Stomach (tissue), 8 donors: ENCODE measurements at regions not wholly inside any gene's neighbourhood (a gene's known extent, or its start where the extent isn't known, plus 50 kb on each side); places are given as distances from the start of the nearest gene placed in this dataset.
"Not testable (repeated sequence)": the region's sequence is repeated elsewhere in the genome, so short reads cannot be mapped to it uniquely, and the experiment has no call there.

Source experiments
- DNase-seq, 2 donors: peaks; one replicate each; pipeline versions ENCODE4 v3.0.0 to v3.0.0-alpha.2; 2013 to 2019
- H3K27ac ChIP-seq, 5 donors: fragments of 200-600 bp in 4 of 5; sonication (generic) in 4 of 5; one replicate each; pipeline ENCODE4 v1.5.1; 2013 to 2019; ENCODE audit warnings: mild to moderate bottlenecking in 1 of 5, moderate library complexity in 1 of 5
- H3K27me3 ChIP-seq, 3 donors: fragments of 200-600 bp; sonication (generic); one replicate each; pipeline ENCODE4 v1.5.1; 2017 to 2019; ENCODE audit warnings: mixed run types in 1 of 3
- H3K36me3 ChIP-seq, 4 donors: fragments of 200-600 bp; sonication (generic); 1 replicate in 3 of 4; 2 replicates in 1 of 4; pipeline ENCODE4 v1.5.1; 2016 to 2019
- H3K4me1 ChIP-seq, 4 donors: fragments of 200-600 bp; sonication (generic); one replicate each; pipeline ENCODE4 v1.5.1; 2016 to 2019
- H3K4me3 ChIP-seq, 4 donors: fragments of 200-600 bp; sonication (generic) in 3 of 4; one replicate each; pipeline ENCODE4 v1.5.1; 2016 to 2019; ENCODE audit warnings: mild to moderate bottlenecking in 1 of 4
- H3K9me3 ChIP-seq, 4 donors: fragments of 200-600 bp; sonication (generic); one replicate each; pipeline ENCODE4 v1.5.1; 2016 to 2019
- CTCF ChIP-seq, 7 experiments: fragments of 450-650 bp in 4 of 7; fragments of 200-600 bp in 3 of 7; sonication (generic) in 3 of 7; IDR thresholded peaks; one replicate each; pipeline ENCODE4 v1.5.1; 2016 to 2019; ENCODE audit warnings: antibody characterized with exemption in 7 of 7, control low read depth in 2 of 7, mild to moderate bottlenecking in 1 of 7
- EP300 ChIP-seq: sonication (generic); formaldehyde crosslinking; IDR thresholded peaks from one replicate; pipeline ENCODE4 v1.6.1; 2017; ENCODE audit warnings: antibody characterized with exemption
- POLR2A ChIP-seq, 4 donors: fragments of 450-650 bp; IDR thresholded peaks; one replicate each; pipeline ENCODE4 v1.6.1; 2016; ENCODE audit warnings: antibody characterized with exemption in 4 of 4, control low read depth in 2 of 4, mild to moderate bottlenecking in 1 of 4, moderate library complexity in 1 of 4
- POLR2AphosphoS5 ChIP-seq, 3 donors: sonication (generic); formaldehyde crosslinking; IDR thresholded peaks; one replicate each; pipeline ENCODE4 v1.6.1; 2016; ENCODE audit warnings: antibody characterized with exemption in 3 of 3
- WGBS, 5 donors: extraction: QIAGEN DNeasy Blood & Tissue Kit in 3 of 5; methylation state at CpG; one replicate each; pipeline versions ENCODE4 v1.1.5 to v1.1.7; 2013 to 2018; 5-methylcytosine and 5-hydroxymethylcytosine counted together
- intact Hi-C: fragments of 100-400 bp; cut with DNase I; formaldehyde crosslinking; loops from one replicate; pipeline ENCODE4 v1.15.1; 2023; ENCODE audit warnings: low total_unique reads
- donor health status: healthy with polysubstance abuse.
- donor health status: Bipolar disorder and iron deficiency.
- donor health status: healthy.

- no peaks in the 10 kb centered on the region for H3K36me3 ChIP-seq
- no peak overlapping the region for H3K27ac ChIP-seq
- H3K9me3 ChIP-seq: no peaks in the 10 kb centered on the region
- no peaks in the 10 kb centered on the region for H3K4me1 ChIP-seq
- no peak for DNase-seq
- no peak overlapping the region for H3K4me3 ChIP-seq
- TF ChIP-seq POLR2AphosphoS5 (IDR thresholded peaks at IDR 0.05): no peak
- no peaks in the 10 kb centered on the region for H3K27me3 ChIP-seq
- intact Hi-C loops: no loop called here
Observed at GRCh38 chrX:138890491-138890890, 179.0 kb upstream of the FGF13 start.

- TF ChIP-seq EP300: no peak
- TF ChIP-seq CTCF (IDR thresholded peaks at IDR 0.05): no peak
- no peak for TF ChIP-seq POLR2AphosphoS5 (IDR thresholded peaks at IDR 0.05)
- TF ChIP-seq POLR2A (IDR thresholded peaks at IDR 0.05): no peak
- no peak overlapping the region for H3K4me3 ChIP-seq
- H3K27ac ChIP-seq: no peak overlapping the region
- no peaks in the 10 kb centered on the region for H3K27me3 ChIP-seq
- no peaks in the 10 kb centered on the region for H3K36me3 ChIP-seq
- DNase-seq: no peak
- no peaks in the 10 kb centered on the region for H3K4me1 ChIP-seq
- intact Hi-C loops: no loop called here
- H3K9me3 ChIP-seq: no peaks in the 10 kb centered on the region
Observed at GRCh38 chrX:138889149-138889548, 177.6 kb upstream of the FGF13 start.

DNA sequence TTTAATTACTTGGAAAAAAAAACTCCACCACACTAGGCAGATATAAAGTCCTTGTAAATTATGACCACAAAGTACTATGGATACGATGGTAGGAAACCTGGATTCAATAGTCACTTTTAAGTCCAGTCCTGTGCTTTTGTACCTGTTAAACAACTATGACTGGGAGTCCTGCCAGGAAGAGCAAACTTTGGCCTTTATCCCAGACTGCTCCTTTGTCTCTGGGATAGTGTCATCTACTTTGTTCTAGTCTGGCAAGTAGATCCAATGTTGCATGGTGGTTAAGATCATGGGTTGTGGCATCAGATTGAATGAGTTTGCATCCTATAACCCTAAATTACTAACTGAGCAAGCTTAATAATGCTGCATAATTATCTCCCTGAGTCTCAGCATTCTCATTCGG is 175.3 kb upstream of the FGF13 start:
- H3K36me3 ChIP-seq: no peaks in the 10 kb centered on the region
- no peaks in the 10 kb centered on the region for H3K27me3 ChIP-seq
- no peaks in the 10 kb centered on the region for H3K9me3 ChIP-seq
- H3K4me3 ChIP-seq: no peak overlapping the region
- H3K4me1 ChIP-seq: no peaks in the 10 kb centered on the region
- no peak overlapping the region for H3K27ac ChIP-seq
- intact Hi-C loops: no loop called here
- WGBS, 5 donors: 55 to 69% (median 60%) methylated on average over 2 of the region's 2 CpGs
- no peak for DNase-seq
- TF ChIP-seq CTCF (IDR thresholded peaks at IDR 0.05) (no peak), POLR2A (IDR thresholded peaks at IDR 0.05) (no peak), POLR2AphosphoS5 (IDR thresholded peaks at IDR 0.05) (no peak), EP300 (no peak)

DNA sequence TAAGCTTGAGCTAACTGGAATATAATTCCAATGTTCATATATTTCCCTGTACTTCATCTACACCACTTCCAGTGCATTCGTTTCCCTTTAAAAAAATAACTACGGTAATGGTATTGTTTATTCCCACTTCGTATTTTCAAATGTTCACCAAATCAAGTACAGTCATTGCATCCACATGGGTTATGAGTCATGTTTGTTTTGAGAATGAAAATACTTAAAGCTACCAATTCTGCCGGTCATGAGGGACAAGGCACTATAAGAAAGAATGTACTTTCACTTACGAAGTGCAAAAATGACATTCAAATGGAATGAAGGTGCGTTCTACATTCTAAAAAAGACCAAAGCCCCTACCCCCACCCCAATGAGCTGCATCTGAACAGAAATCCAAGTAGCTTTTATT is 174.4 kb upstream of the FGF13 start:
- TF ChIP-seq CTCF (IDR thresholded peaks at IDR 0.05) (no peak), EP300 (no peak), POLR2A (IDR thresholded peaks at IDR 0.05) (no peak), POLR2AphosphoS5 (IDR thresholded peaks at IDR 0.05) (no peak)
- intact Hi-C loops: no loop called here
- 76 to 89% (median 82%) methylated on average over 6 of the region's 6 CpGs for WGBS, 5 donors

DNA sequence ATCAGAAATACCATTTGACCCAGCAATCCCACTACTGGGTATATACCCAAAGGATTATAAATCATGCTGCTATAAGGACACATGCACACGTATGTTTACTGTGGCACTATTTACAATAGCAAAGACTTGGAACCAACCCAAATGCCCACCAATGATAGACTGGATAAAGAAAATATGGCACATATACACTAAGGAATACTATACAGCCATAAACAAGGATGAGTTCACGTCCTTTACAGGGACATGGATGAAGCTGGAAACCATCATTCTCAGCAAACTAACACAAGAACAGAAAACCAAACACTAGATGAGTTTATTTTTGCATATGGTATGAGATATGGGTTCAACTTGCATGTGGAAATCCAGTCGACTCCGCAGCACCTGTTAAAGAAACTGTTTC is 168.8 kb upstream of the FGF13 start:
- intact Hi-C loops, H3K4me3 ChIP-seq, H3K27ac ChIP-seq, DNase-seq, H3K4me1 ChIP-seq, H3K9me3 ChIP-seq, H3K27me3 ChIP-seq, H3K36me3 ChIP-seq: not testable (repeated sequence)
- 88 to 95% (median 90%) methylated on average over 4 of the region's 4 CpGs for WGBS, 5 donors

More for the DNA sequence above, 174.4 kb upstream of the FGF13 start:
- Histone ChIP-seq H3K27ac (no peak overlapping the region), H3K36me3 (no peaks in the 10 kb centered on the region), H3K4me1 (no peaks in the 10 kb centered on the region), H3K27me3 (no peaks in the 10 kb centered on the region), H3K9me3 (no peaks in the 10 kb centered on the region), H3K4me3 (no peak overlapping the region)
- no peak for DNase-seq

- H3K9me3 ChIP-seq: peaks cover 0 to 5% (median 0%) of the 10 kb centered on the region in 4 donors
- DNase-seq: no peak
- no peaks in the 10 kb centered on the region for H3K27me3 ChIP-seq
- H3K4me1 ChIP-seq: no peaks in the 10 kb centered on the region
- 63 to 84% (median 74%) methylated on average over 2 of the region's 2 CpGs for WGBS, 5 donors
- intact Hi-C loops: no loop called here
- no peak overlapping the region for H3K27ac ChIP-seq
- no peak overlapping the region for H3K4me3 ChIP-seq
- no peak for TF ChIP-seq CTCF (IDR thresholded peaks at IDR 0.05)
- H3K36me3 ChIP-seq: no peaks in the 10 kb centered on the region
Observed at GRCh38 chrX:138877746-138878145, 166.2 kb upstream of the FGF13 start.
